ENCODE measurements at regions not wholly inside any gene's neighbourhood (a gene's known extent, or its start where the extent isn't known, plus 50 kb on each side); places are given as distances from the start of the nearest gene placed in this dataset.

- Mint-ChIP-seq H3K36me3 (no peaks in the 10 kb centered on the region), H3K4me3 (no peak overlapping the region), H3K4me1 (no peaks in the 10 kb centered on the region), H3K9me3 (no peaks in the 10 kb centered on the region), H3K27ac (no peak overlapping the region), H3K27me3 (ENCODE audit: low read depth) (no peaks in the 10 kb centered on the region)
- TF ChIP-seq ZNF121 (CRISPR knock-in tag; IDR thresholded peaks at IDR 0.05): no peak
- no peak for TF ChIP-seq ZBTB21 (CRISPR knock-in tag; IDR thresholded peaks at IDR 0.05; ENCODE audit: borderline replicate concordance)
- TF ChIP-seq PREB (CRISPR knock-in tag; IDR thresholded peaks at IDR 0.05; ENCODE audit: borderline replicate concordance): no peak
- no peak for TF ChIP-seq NFE2L1 (CRISPR knock-in tag; IDR thresholded peaks at IDR 0.05)
- no peak for TF ChIP-seq NFATC4 (CRISPR knock-in tag; IDR thresholded peaks at IDR 0.05)
- TF ChIP-seq E2F1 (CRISPR knock-in tag; IDR thresholded peaks at IDR 0.05): no peak
- TF ChIP-seq NR2C2 (CRISPR knock-in tag; IDR thresholded peaks at IDR 0.05): no peak
- no peak for TF ChIP-seq PRDM15 (CRISPR knock-in tag; IDR thresholded peaks at IDR 0.05)
- no peak for TF ChIP-seq FOXJ3 (CRISPR knock-in tag; IDR thresholded peaks at IDR 0.05; ENCODE audit: borderline replicate concordance)
- TF ChIP-seq GABPB1 (CRISPR knock-in tag; IDR thresholded peaks at IDR 0.05): no peak
- TF ChIP-seq HMGA2 (CRISPR knock-in tag; IDR thresholded peaks at IDR 0.05): no peak
- no peak for TF ChIP-seq CREM (CRISPR knock-in tag; IDR thresholded peaks at IDR 0.05)
- TF ChIP-seq IRF1 (CRISPR knock-in tag; IDR thresholded peaks at IDR 0.05): no peak
- no peak for TF ChIP-seq CTCF (IDR thresholded peaks at IDR 0.05)
- no peak for TF ChIP-seq ARID4B (CRISPR knock-in tag; IDR thresholded peaks at IDR 0.05; ENCODE audit: borderline replicate concordance)
- no peak for TF ChIP-seq EMX1 (CRISPR knock-in tag; IDR thresholded peaks at IDR 0.05)
- TF ChIP-seq ESRRA (CRISPR knock-in tag; IDR thresholded peaks at IDR 0.05; ENCODE audit: borderline replicate concordance): no peak
- no peak for TF ChIP-seq ZNF423 (CRISPR knock-in tag; IDR thresholded peaks at IDR 0.05)
- TF ChIP-seq ZNF425 (CRISPR knock-in tag; conservative IDR thresholded peaks at IDR 0.05): no peak
- ChIA-PET POLR2A (no interaction called here), CTCF (no interaction called here)
- ATAC-seq: no peak
- no peak for DNase-seq (ENCODE audit: low spot score)
These were observed 646.5 kb downstream of the SATB2 start for GRCh38 chr2:198811198-198811597.

Measured in WTC11 (cell line).